IMR-90 (cell line): ENCODE measurements at regions not wholly inside any gene's neighbourhood (a gene's known extent, or its start where the extent isn't known, plus 50 kb on each side); places are given as distances from the start of the nearest gene placed in this dataset.

Source experiments
- ATAC-seq: fragments of 200-7000 bp; cut with Tn5 transposase; 2 replicates; pipeline ENCODE4 v1.9.1; 2020; ENCODE audit warnings: low read depth, mild to moderate bottlenecking, moderate library complexity
- BruUV-seq: library from RNA; stranded (reverse); fragments of 400-500 nt; replicated peaks from 2 replicates; lab custom pipeline; 2021; lab: Mats Ljungman, UMichigan
- CTCF ChIA-PET: fragments of 300-600 bp; formaldehyde crosslinking; extraction: SDS; loops from one replicate; lab custom pipeline; 2021; ENCODE audit warnings: antibody characterized with exemption; lab: Yijun Ruan, JAX
- POLR2A ChIA-PET: fragments of 300-600 bp; sonication (Branson Sonifier 250); formaldehyde crosslinking; loops from one replicate; lab custom pipeline; 2022; ENCODE audit warnings: antibody characterized with exemption; ENCODE audit not compliant: unreplicated experiment; lab: Charles Lee
- DNase-seq: peaks from one replicate; pipeline ENCODE4 v3.0.0; 2013
- H2AFZ ChIP-seq: replicated peaks from 2 replicates; pipeline ENCODE3; 2013; ENCODE audit warnings: low read length, mild to moderate bottlenecking; ENCODE audit not compliant: poor library complexity
- H2AK5ac ChIP-seq: 2 replicates; pipeline ENCODE4 v1.6.1; 2013; ENCODE audit warnings: low read depth, low read length, inconsistent platforms
- H2AK9ac ChIP-seq: replicated peaks from 2 replicates; pipeline ENCODE3; 2013; ENCODE audit warnings: mild to moderate bottlenecking, low read depth, low read length, moderate library complexity; ENCODE audit not compliant: poor library complexity
- H2BK120ac ChIP-seq: 2 replicates; pipeline ENCODE4 v1.6.1; 2013; ENCODE audit warnings: low read depth, low read length, inconsistent platforms
- H2BK15ac ChIP-seq: 3 replicates; pipeline ENCODE4 v1.6.1; 2013; ENCODE audit warnings: low read depth, low read length, inconsistent platforms
- H2BK20ac ChIP-seq: 2 replicates; pipeline ENCODE4 v1.6.1; 2013; ENCODE audit warnings: low read depth, mild to moderate bottlenecking, inconsistent platforms, low read length, moderate library complexity
- H2BK5ac ChIP-seq: 2 replicates; pipeline ENCODE4 v1.6.1; 2013; ENCODE audit warnings: mild to moderate bottlenecking, low read depth, low read length, inconsistent platforms; ENCODE audit not compliant: poor library complexity, severe bottlenecking
- H3K14ac ChIP-seq: replicated peaks from 2 replicates; pipeline ENCODE4 v1.6.1; 2013; ENCODE audit warnings: low read depth, low read length, inconsistent platforms
- H3K18ac ChIP-seq: 2 replicates; pipeline ENCODE4 v1.6.1; 2013; ENCODE audit warnings: low read depth, low read length, control low read depth
- H3K23ac ChIP-seq: 2 replicates; pipeline ENCODE4 v1.6.1; 2013; ENCODE audit warnings: low read depth, low read length, inconsistent platforms
- H3K27ac ChIP-seq: 2 replicates; pipeline ENCODE4 v1.5.1; 2013; ENCODE audit warnings: mild to moderate bottlenecking, control low read depth, low read length; ENCODE audit not compliant: insufficient read depth
- H3K27me3 ChIP-seq: 2 replicates; pipeline ENCODE4 v1.6.1; 2013; ENCODE audit warnings: low read length; ENCODE audit not compliant: control insufficient read depth, insufficient read depth
- H3K36me3 ChIP-seq: 2 replicates; pipeline ENCODE4 v1.6.1; 2013; ENCODE audit warnings: low read length, mixed read lengths; ENCODE audit not compliant: control insufficient read depth, insufficient read depth
- H3K4ac ChIP-seq: 2 replicates; pipeline ENCODE4 v1.6.1; 2013; ENCODE audit warnings: low read depth, low read length, inconsistent platforms
- H3K4me1 ChIP-seq: 2 replicates; pipeline ENCODE4 v1.6.1; 2013; ENCODE audit warnings: low read length, mixed read lengths; ENCODE audit not compliant: control insufficient read depth, insufficient read depth
- H3K4me2 ChIP-seq: 2 replicates; pipeline ENCODE4 v1.6.1; 2013; ENCODE audit warnings: low read depth, mild to moderate bottlenecking, control low read depth, low read length, moderate library complexity
- H3K4me3 ChIP-seq: 2 replicates; pipeline ENCODE4 v1.5.1; 2013; ENCODE audit warnings: low read depth, mild to moderate bottlenecking, control low read depth, low read length, moderate library complexity; ENCODE audit not compliant: insufficient read depth
- H3K56ac ChIP-seq: 2 replicates; pipeline ENCODE4 v1.6.1; 2013; ENCODE audit warnings: low read length, inconsistent platforms; ENCODE audit not compliant: insufficient read depth; ENCODE audit errors: extremely low read depth
- H3K79me1 ChIP-seq, 2 experiments: 2 replicates each; pipeline ENCODE4 v1.6.1; 2013; ENCODE audit warnings: low read length in 2 of 2, inconsistent platforms in 1 of 2, low read depth in 1 of 2
- H3K9ac ChIP-seq: 2 replicates; pipeline ENCODE4 v1.6.1; 2013; ENCODE audit warnings: low read depth, low read length, control low read depth
- H3K9me1 ChIP-seq: 2 replicates; pipeline ENCODE4 v1.6.1; 2013; ENCODE audit warnings: low read length, inconsistent platforms; ENCODE audit not compliant: insufficient read depth
- H3K9me3 ChIP-seq: 2 replicates; pipeline ENCODE4 v1.6.1; 2013; ENCODE audit warnings: low read length; ENCODE audit not compliant: control insufficient read depth, insufficient read depth
- H4K20me1 ChIP-seq: 2 replicates; pipeline ENCODE4 v1.6.1; 2013; ENCODE audit warnings: low read length, inconsistent platforms; ENCODE audit not compliant: insufficient read depth
- H4K5ac ChIP-seq: 2 replicates; pipeline ENCODE4 v1.6.1; 2013; ENCODE audit warnings: mild to moderate bottlenecking, low read depth, low read length, control low read depth
- H4K8ac ChIP-seq, 2 experiments: 2 replicates each; pipeline ENCODE4 v1.6.1; 2013; ENCODE audit warnings: low read depth in 2 of 2, low read length in 2 of 2, control low read depth in 1 of 2, inconsistent platforms in 1 of 2
- H4K91ac ChIP-seq: 2 replicates; pipeline ENCODE4 v1.6.1; 2013; ENCODE audit warnings: low read depth, low read length, inconsistent platforms; ENCODE audit not compliant: insufficient read depth
- MXI1 ChIP-seq: IDR thresholded peaks from 2 replicates; pipeline ENCODE4 v1.6.1; 2012; ENCODE audit warnings: low read depth, mild to moderate bottlenecking, low read length, moderate library complexity, borderline replicate concordance
- WGBS, 2 experiments: methylation state at CpG; one replicate each; pipeline versions ENCODE4 v1.1.5 to v1.1.7; 2013; ENCODE audit warnings: missing lambda C conversion rate in 2 of 2; ENCODE audit not compliant: insufficient read length in 1 of 2; ENCODE audit errors: extremely low coverage in 2 of 2; 5-methylcytosine and 5-hydroxymethylcytosine counted together
- dilution Hi-C: fragments of 300-500 bp; cut with HindIII; formaldehyde crosslinking; loops from one replicate; pipeline ENCODE4 v1.14.3; 2018; ENCODE audit warnings: low sequenced_read_pairs; ENCODE audit not compliant: unreplicated experiment
- in situ Hi-C: fragments of 300-500 bp; cut with MboI; formaldehyde crosslinking; loops from 3 replicates; pipeline ENCODE4 v1.14.3; 2019; ENCODE audit warnings: low sequenced_read_pairs, inconsistent platforms, mixed read lengths
- intact Hi-C: fragments of 100-400 bp; cut with micrococcal nuclease; formaldehyde crosslinking; loops from 2 replicates; pipeline ENCODE4 v1.10.0; 2022

DNA sequence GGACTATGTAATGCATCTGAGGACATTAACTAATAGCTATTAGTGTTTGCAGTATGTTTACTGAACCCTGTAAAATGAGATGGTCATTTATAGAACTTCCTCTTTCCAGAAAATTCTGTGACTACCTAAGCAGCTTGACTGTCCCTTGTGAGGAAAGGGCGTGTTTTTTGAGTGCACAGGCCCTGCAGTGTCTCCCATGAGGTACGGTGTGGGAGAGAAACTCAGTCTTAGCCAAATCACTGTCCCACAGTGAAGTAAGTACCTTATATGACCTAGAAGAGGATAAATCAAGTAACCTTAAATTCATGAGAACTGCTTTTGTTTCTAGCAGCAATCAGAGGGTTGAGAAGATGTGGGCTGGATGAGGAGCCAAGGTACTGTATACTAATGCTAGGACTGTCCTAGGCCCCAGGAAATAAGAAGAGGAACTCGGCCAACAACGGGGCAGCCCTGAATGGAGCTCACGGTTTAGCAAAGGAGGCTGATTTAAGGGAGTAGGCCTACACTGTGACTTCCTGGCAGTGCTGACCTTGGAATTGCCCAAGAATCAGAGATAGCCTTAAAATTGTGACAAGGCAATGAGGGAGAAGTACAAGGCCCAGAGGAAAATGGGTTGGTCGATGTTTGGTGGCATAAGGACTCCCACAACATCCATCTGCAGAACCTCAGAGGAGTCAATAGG is 103.5 kb upstream of the CTAGE1 start:
- intact Hi-C loops = no loop called here
- CTCF ChIA-PET = interaction anchor here (0.7 kb wide), 1 partner anchor 11 kb away, joined by 3 read pairs; no protein-coding TSS in a partner anchor

More for the DNA sequence above, 103.5 kb upstream of the CTAGE1 start:
- H2AFZ ChIP-seq = no peak overlapping the region
- no peak overlapping the region for H3K9ac ChIP-seq
- H3K18ac ChIP-seq = no peak overlapping the region
- H3K79me1 ChIP-seq = no peaks in the 10 kb centered on the region
- H2AK9ac ChIP-seq = no peak overlapping the region
- H2BK20ac ChIP-seq = no peak overlapping the region; the same call in 1 of the 2 replicates
- H3K4me3 ChIP-seq = no peak overlapping the region
- no peak overlapping the region for H3K27ac ChIP-seq
- H3K9me3 ChIP-seq = no peaks in the 10 kb centered on the region
- in situ Hi-C loops (no loop called here), dilution Hi-C loops (no loop called here)
- H3K4me2 ChIP-seq = no peak overlapping the region
- DNase-seq = no peak
- no peak overlapping the region for H3K23ac ChIP-seq
- H2BK15ac ChIP-seq = no peak overlapping the region
- 0 out of 2 replicates have a peak overlapping the region, but pooled peaks have one; percentile 21 for H2AK5ac ChIP-seq
- POLR2A ChIA-PET = no interaction called here
- no peak for TF ChIP-seq MXI1
- no peaks in the 10 kb centered on the region for H3K9me1 ChIP-seq
- no peak overlapping the region for H3K4ac ChIP-seq
- H4K20me1 ChIP-seq = no peaks in the 10 kb centered on the region
- H3K4me1 ChIP-seq = peaks cover 3% of the 10 kb centered on the region; the same call in 1 of the 2 replicates
- no peak overlapping the region; the same call in 1 of the 2 replicates for H3K14ac ChIP-seq
- ATAC-seq = no peak
- H4K91ac ChIP-seq = no peak overlapping the region
- no peak overlapping the region for H2BK120ac ChIP-seq
- H3K27me3 ChIP-seq = no peaks in the 10 kb centered on the region; the same call in 1 of the 2 replicates
- WGBS, 2 experiments = 80% methylated on average over 1 of the region's 6 CpGs; no CpG with 5 or more reads in 1 of the 2 experiments
- H3K36me3 ChIP-seq = no peaks in the 10 kb centered on the region
- H4K8ac ChIP-seq = no peak overlapping the region
- no peak overlapping the region for H2BK5ac ChIP-seq
- BruUV-seq = no TSS peak
- no peak overlapping the region for H4K5ac ChIP-seq
- no peak overlapping the region for H3K56ac ChIP-seq
